ENCODE measurements at regions not wholly inside any gene's neighbourhood (a gene's known extent, or its start where the extent isn't known, plus 50 kb on each side); places are given as distances from the start of the nearest gene placed in this dataset.
"Not testable (repeated sequence)": the region's sequence is repeated elsewhere in the genome, so short reads cannot be mapped to it uniquely, and the experiment has no call there.

DNA sequence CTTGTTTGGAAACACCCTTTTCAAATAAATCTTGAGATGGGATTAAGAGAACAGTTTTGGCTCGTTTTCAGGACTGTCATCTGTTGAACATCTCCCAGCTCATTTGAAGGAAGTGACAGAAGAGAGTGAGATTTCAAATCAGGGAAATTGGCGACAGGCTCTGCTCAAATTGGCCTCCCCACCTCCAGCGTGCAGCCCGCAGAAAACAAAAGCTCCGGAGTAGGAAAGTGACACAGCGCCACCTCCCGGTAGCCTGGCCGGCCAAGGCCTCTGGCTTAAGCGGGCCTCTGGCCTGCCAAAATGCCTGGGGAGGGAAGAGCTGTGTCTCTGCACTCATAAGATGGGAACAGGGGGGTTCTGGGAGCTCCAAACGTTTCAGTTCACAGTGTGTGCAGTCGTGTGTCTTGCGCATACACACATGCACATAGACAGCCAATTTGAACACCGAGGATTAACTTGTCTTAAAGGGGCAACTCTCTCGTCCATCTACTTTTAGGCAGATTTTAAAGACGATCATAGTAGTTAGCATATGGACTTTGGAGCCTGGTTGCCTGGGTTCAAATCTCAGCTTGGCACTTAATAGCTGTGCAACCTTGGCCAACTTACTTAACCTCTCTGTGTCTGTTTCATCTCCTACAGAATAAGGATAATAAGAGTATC is 132.7 kb upstream of the RCN1 start:
- peak; percentile 26 to 28 for DNase-seq (ENCODE audit: low read depth in 2 of 2)

- no peak for DNase-seq (ENCODE audit: low read depth in 2 of 2)
Measured at GRCh38 chr11:31957674-31958073, 133.2 kb upstream of the RCN1 start.

DNA sequence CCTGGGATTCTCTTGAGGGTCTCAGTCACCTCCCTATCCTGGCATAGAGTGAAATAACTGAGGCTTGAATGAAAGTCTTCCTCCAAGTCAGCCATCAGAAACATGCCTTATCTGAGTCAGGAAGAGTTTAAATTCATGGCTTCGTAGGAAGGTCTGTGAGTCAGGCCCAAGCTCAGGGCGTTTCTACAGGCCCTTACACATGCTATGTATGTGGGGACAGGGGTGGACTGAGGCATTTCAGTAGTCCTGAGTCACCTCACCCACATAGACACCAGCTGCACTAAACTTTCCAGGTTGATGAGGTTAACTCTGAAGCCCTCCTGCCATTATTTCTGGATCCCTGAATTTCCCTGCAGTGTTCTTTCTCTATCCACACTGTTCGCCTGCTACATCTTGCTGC is 134.6 kb upstream of the RCN1 start:
- no peak for DNase-seq (ENCODE audit: low read depth in 2 of 2)

GRCh38 chr11:31955838-31956237 is 135.0 kb upstream of the RCN1 start:
- DNase-seq (ENCODE audit: low read depth in 2 of 2) = no peak

DNA sequence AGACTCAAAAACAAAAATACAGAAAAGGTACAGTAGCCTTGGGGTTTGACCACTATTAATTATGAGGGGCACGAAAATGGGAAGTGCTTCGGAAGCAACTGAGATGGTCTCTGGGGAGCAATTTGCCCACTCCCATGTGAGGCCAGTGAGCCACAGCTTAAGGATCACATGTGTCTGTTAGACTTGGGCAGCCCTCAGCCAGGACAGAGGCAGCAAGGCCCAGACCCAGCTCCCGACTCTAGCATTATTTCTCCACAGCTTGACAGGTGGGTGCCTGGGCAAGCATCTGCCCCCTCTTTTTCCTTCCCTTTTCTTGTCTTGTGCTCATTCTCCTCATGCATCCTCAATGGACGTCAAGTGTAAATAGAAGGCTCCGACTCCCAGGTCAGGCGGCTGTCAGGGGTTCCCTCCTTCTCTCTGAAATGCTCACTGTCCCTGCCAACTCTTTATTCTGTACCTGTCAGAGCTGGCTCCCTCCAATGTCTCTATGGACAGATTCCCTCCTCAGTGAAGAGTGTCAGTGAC is 137.0 kb upstream of the RCN1 start:
- no peak for DNase-seq (ENCODE audit: low read depth in 2 of 2)

DNA sequence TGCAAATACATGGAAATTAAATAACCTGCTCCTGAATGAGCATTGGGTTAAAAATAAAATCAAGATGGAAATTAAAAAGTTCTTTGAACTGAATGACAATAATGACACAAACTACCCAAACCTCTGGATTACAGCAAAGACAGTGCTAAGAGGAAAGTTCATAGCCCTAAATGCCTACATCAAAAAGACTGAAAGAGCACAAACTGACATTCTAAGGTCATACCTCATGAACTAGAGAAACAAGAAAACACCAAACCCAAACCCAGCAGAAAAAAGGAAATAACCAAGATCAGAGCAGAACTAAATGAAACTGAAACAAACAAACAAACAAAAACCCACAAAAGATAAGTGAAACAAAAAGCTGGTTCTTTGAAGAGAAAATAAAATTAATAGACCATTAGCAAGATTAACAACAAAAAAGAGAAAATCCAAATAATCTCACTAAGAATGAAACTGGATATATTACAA is 138.6 kb upstream of the PAX6 start:
- not testable (repeated sequence) for DNase-seq (ENCODE audit: low read depth in 2 of 2)

DNA sequence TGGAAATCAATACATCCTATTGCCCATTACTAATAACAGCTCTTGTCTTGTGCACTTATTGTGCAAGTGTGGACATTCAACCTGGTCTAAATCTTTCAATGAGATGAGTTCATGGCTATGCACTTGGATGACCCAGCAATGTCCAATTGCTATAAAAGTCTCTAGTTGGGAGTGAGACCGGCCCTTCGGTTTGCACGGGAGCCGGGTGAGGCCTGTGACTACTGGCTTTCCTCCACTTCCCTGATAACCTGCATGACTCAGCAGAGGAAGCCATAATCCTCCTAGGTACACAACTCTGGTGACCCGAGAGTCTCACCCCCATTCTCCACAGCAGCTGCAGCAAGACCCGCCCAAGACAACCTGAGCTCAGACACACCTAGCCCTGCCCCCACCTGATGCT is 135.9 kb upstream of the PAX6 start:
- no peak for DNase-seq (ENCODE audit: low read depth in 2 of 2)

GRCh38 chr11:31943056-31943780 is 132.1 kb upstream of the PAX6 start:
- no peak for DNase-seq (ENCODE audit: low read depth in 2 of 2)

- peak; percentile 8 to 13 for DNase-seq (ENCODE audit: low read depth in 2 of 2)
Measured at GRCh38 chr11:31940371-31941037, 129.4 kb upstream of the PAX6 start.

GRCh38 chr11:31939004-31939403 is 127.9 kb upstream of the PAX6 start:
- DNase-seq (ENCODE audit: low read depth in 2 of 2) = no peak

- DNase-seq (ENCODE audit: low read depth in 2 of 2) = no peak
Measured at GRCh38 chr11:31936312-31936711, 125.2 kb upstream of the PAX6 start.

DNA sequence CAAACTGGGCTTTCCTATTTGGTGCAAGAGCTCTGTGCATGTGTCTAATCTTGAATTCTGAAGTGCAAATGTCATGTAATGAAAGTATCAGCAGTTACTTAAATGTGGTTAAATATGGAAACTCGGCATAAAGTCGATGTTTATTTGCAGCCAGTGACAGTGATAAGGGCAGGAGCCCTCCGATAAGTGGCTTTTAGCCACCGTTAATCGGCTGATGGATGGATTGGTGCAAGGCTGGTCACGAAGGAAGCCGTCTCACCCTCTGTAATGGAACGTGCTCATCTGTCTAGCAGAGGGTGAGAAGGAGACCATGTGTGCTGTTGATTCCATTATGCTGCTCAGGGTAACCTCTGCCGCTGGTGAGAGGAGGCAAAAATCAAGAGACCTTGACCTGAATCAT is 121.8 kb upstream of the PAX6 start:
- no peak for DNase-seq (ENCODE audit: low read depth in 2 of 2)

DNA sequence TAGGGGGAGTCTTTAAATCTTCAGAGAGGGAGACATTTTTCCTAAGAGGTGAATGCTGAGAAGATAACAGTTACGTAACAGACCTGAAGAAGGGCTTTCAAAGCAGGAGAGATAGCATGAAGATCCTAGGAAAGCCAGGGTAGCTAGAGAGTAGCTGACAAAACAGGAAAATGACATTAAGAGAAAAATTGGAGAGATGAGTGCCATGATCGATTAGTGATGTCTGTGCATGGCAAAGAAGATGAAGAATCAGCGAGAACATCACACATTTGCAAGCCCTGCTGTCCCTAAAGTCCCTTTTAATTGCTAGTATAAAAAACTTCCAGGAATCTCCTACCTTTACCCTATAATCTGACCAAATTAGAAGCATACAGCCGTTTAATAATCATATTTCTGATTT is 116.9 kb upstream of the PAX6 start:
- DNase-seq (ENCODE audit: low read depth in 2 of 2) = no peak

GRCh38 chr11:31926816-31927528 is 115.8 kb upstream of the PAX6 start:
- DNase-seq (ENCODE audit: low read depth in 2 of 2) = no peak

GRCh38 chr11:31926106-31926505 is 115.0 kb upstream of the PAX6 start:
- no peak for DNase-seq (ENCODE audit: low read depth in 2 of 2)

DNA sequence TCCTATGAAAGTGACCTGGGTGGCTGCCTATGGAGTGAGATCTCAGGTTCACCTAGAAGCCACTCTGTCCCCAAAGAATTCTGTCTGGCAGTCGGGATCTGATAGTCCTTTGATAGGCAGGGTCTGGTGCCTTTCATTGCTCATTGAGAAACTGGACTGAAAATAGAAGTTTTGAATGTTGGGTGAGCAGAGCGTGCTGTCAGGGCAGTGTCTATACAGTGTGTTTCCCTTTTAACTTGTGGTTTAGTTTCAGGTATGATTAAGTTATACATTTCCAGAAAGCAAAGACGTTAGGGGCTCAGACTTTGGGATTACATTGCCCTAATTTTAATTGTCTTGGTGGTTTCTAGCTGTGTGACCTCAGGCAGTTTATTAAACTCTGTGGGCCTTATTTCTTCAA is 111.3 kb upstream of the PAX6 start:
- DNase-seq (ENCODE audit: low read depth in 2 of 2) = no peak

DNA sequence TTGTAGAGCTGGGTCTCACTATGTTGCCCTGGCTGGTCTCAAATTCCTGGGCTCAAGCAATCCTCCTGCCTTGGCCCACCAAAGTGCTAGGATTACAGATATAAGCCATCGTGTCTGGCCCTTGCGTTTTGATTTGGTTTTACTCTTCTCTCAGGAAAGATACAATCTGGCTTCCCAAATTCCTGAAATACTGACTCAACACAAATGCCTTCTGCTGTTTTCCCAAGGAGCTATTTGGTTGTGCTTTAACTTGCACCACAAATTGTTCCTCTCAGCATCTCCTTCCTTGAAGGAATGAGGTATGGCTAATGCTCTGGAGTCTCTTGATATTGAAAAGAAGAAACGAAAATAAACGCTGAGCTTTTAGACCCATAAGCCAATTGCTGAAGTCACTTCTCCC is 110.0 kb upstream of the PAX6 start:
- DNase-seq (ENCODE audit: low read depth in 2 of 2) = peak; percentile 15 to 22

- DNase-seq (ENCODE audit: low read depth in 2 of 2) = no peak
Measured at GRCh38 chr11:31919175-31919574, 108.1 kb upstream of the PAX6 start.

GRCh38 chr11:31915867-31916266 is 104.7 kb upstream of the PAX6 start:
- no peak for DNase-seq (ENCODE audit: low read depth in 2 of 2)

DNA sequence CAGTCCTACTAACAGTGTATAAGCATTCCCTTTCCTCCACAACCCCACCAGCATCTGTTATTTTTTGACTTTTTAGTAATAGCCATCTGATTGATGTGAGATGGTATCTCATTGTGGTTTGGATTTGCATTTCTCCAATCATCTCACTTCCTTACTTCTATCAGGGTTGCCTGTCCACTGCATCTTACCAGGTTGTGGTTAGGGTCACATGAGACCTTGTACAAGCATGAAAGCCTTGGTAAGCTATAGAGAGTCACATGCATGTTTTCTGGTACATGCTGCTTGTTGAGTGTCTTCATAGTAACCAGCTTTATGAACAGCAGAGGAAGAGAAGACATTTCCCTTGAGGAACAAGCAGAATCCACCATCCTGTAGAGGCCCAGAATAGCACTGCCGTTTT is 102.9 kb upstream of the PAX6 start:
- DNase-seq (ENCODE audit: low read depth in 2 of 2) = no peak

GRCh38 chr11:31912808-31913207 is 101.7 kb upstream of the PAX6 start:
- DNase-seq (ENCODE audit: low read depth in 2 of 2) = no peak

DNA sequence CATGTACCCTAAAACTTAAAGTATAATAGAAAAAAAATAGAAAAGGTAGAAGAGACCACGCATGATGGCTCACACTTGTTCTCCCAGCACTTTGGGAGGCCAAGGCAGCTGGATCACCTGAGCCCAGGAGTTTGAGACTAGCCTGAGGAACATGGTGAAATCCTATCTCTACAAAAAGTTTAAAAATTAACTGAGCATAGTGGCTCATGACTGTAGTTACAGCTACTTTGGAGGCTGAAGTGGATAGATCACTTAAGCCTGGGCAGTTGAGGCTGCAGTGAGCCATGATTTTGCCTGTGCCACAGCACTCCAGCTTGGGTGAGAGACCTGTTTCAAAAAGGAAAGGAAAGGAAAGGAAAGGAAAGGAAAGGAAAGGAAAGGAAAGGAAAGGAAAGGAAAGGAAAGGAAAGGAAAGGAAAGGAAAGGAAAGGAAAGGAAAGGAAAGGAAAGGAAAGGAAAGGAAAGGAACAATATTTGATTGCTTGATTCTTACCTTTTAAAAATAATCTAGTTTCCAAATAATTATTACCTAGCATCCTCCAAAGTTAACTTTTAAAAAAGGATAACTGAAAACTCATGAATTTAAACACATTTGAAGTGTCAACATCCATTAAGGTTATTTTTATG is 99.9 kb upstream of the PAX6 start:
- no peak for DNase-seq (ENCODE audit: low read depth in 2 of 2)

Data from fibroblast of skin of left quadriceps (primary cell).